ENCODE measurements at regions not wholly inside any gene's neighbourhood (a gene's known extent, or its start where the extent isn't known, plus 50 kb on each side); places are given as distances from the start of the nearest gene placed in this dataset.
"Not testable (repeated sequence)": the region's sequence is repeated elsewhere in the genome, so short reads cannot be mapped to it uniquely, and the experiment has no call there.

- Mint-ChIP-seq H3K4me1 (ENCODE audit: low read depth) (no peaks in the 10 kb centered on the region), H3K9me3 (no peaks in the 10 kb centered on the region), H3K27me3 (ENCODE audit: low read depth) (peaks cover 16% of the 10 kb centered on the region), H3K4me3 (no peak overlapping the region), H3K36me3 (ENCODE audit: insufficient read depth) (no peaks in the 10 kb centered on the region)
- ATAC-seq (no peak), DNase-seq (no peak)
Observed at GRCh38 chr5:68823301-68823700, 270.5 kb upstream of the SLC30A5 start.

DNA sequence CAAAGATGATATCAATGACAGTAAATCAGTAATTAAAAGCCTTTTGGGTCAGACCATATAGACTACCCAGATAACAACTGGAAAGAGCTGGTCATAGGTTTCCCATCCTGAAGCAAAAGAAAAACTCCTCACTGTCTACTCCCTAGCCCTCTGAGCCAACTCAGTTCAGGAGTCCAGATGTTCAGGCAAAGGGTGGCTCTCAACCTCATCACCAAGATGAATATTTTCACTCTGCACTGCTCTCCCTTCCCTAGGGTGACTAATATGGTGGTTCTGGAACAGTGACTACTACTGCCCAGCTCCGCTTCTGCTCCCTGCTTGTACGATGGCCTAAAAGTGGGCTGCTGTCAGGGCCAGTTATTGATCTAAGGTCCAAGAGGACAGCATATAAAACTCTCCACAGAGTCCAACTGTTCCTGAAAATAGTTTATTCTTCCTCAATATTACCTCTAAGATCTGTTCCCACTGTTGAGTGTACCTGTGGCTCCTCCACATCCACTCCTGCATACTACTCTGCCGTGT lies 263.4 kb upstream of the SLC30A5 start:
- DNase-seq = no peak
- Mint-ChIP-seq H3K36me3 (ENCODE audit: insufficient read depth) (no peaks in the 10 kb centered on the region), H3K4me3 (no peak overlapping the region), H3K9me3 (no peaks in the 10 kb centered on the region), H3K4me1 (ENCODE audit: low read depth) (no peaks in the 10 kb centered on the region), H3K27me3 (ENCODE audit: low read depth) (no peaks in the 10 kb centered on the region)
- no peak for ATAC-seq

GRCh38 chr5:68834491-68834981 lies 259.3 kb upstream of the SLC30A5 start:
- Mint-ChIP-seq H3K9me3 (no peaks in the 10 kb centered on the region), H3K36me3 (ENCODE audit: insufficient read depth) (no peaks in the 10 kb centered on the region), H3K4me1 (ENCODE audit: low read depth) (no peaks in the 10 kb centered on the region), H3K27me3 (ENCODE audit: low read depth) (no peaks in the 10 kb centered on the region), H3K4me3 (no peak overlapping the region)
- ATAC-seq (no peak), DNase-seq (no peak)

GRCh38 chr5:68838157-68838718 lies 255.6 kb upstream of the SLC30A5 start:
- H3K4me1 Mint-ChIP-seq (ENCODE audit: low read depth) = no peaks in the 10 kb centered on the region
- DNase-seq = no peak

GRCh38 chr5:68839019-68839552 lies 254.7 kb upstream of the SLC30A5 start:
- H3K4me3 Mint-ChIP-seq = no peak overlapping the region
- H3K27me3 Mint-ChIP-seq (ENCODE audit: low read depth) = no peaks in the 10 kb centered on the region
- H3K9me3 Mint-ChIP-seq = no peaks in the 10 kb centered on the region
- H3K4me1 Mint-ChIP-seq (ENCODE audit: low read depth) = no peaks in the 10 kb centered on the region
- DNase-seq = no peak
- H3K36me3 Mint-ChIP-seq (ENCODE audit: insufficient read depth) = no peaks in the 10 kb centered on the region
- no peak for ATAC-seq

More at GRCh38 chr5:68838157-68838718, 255.6 kb upstream of the SLC30A5 start:
- no peak for ATAC-seq
- no peaks in the 10 kb centered on the region for H3K36me3 Mint-ChIP-seq (ENCODE audit: insufficient read depth)
- H3K27me3 Mint-ChIP-seq (ENCODE audit: low read depth) = no peaks in the 10 kb centered on the region
- no peak overlapping the region for H3K4me3 Mint-ChIP-seq
- H3K9me3 Mint-ChIP-seq = no peaks in the 10 kb centered on the region

GRCh38 chr5:68843624-68844364 lies 250.0 kb upstream of the SLC30A5 start:
- H3K36me3 Mint-ChIP-seq (ENCODE audit: insufficient read depth) = no peaks in the 10 kb centered on the region
- no peak for DNase-seq
- ATAC-seq = no peak
- no peaks in the 10 kb centered on the region for H3K27me3 Mint-ChIP-seq (ENCODE audit: low read depth)
- no peaks in the 10 kb centered on the region for H3K9me3 Mint-ChIP-seq
- H3K4me3 Mint-ChIP-seq = no peak overlapping the region
- H3K4me1 Mint-ChIP-seq (ENCODE audit: low read depth) = no peaks in the 10 kb centered on the region

DNA sequence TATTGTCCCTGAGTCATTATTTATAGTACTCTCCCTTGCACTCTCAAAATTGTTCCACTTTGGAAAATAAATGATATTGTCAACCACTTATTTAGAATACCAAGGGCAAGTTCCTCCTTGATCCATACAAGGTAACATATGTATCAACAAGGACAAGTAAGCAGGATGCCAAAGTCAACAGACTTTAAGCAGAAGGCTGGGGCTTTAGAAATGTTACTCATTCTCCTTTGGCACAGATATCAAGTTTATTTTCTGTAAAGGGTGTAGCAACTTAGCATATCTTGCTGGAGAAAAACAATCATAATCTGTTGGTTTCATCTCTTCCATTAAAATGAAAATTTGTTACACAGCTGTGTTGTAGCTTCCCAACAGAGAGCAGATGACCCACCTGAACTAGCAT lies 248.7 kb upstream of the SLC30A5 start:
- Mint-ChIP-seq H3K4me3 (no peak overlapping the region), H3K4me1 (ENCODE audit: low read depth) (no peaks in the 10 kb centered on the region), H3K36me3 (ENCODE audit: insufficient read depth) (no peaks in the 10 kb centered on the region), H3K27me3 (ENCODE audit: low read depth) (no peaks in the 10 kb centered on the region), H3K9me3 (no peaks in the 10 kb centered on the region)
- DNase-seq (no peak), ATAC-seq (no peak)

- no peak for DNase-seq
- Mint-ChIP-seq H3K4me1 (ENCODE audit: low read depth) (no peaks in the 10 kb centered on the region), H3K36me3 (ENCODE audit: insufficient read depth) (no peaks in the 10 kb centered on the region), H3K27me3 (ENCODE audit: low read depth) (no peaks in the 10 kb centered on the region), H3K4me3 (no peak overlapping the region), H3K9me3 (peaks cover 4% of the 10 kb centered on the region)
- no peak for ATAC-seq
Observed at GRCh38 chr5:68846828-68847227, 247.0 kb upstream of the SLC30A5 start.

DNA sequence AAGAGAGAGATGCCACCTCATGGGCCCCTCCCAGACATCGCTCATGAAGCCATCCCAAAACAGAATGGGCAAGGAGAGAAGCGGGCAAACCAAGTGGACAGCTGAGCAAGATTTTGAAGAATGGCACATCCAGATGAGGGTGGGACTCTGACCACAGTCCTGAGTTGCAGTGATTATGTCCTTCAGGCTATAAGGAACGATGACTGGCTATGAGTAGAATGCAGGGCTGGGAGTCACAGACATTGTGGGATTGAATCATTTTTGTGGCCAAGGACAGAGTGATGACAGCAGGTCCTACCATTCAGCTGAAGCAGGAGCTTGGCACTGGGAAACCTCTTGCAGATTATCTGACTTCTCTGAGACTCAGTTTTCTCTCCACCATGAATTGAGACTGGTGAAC lies 245.7 kb upstream of the SLC30A5 start:
- ATAC-seq (no peak), DNase-seq (no peak)
- Mint-ChIP-seq H3K4me1 (ENCODE audit: low read depth) (no peaks in the 10 kb centered on the region), H3K9me3 (peaks cover 4% of the 10 kb centered on the region), H3K4me3 (no peak overlapping the region), H3K27me3 (ENCODE audit: low read depth) (no peaks in the 10 kb centered on the region), H3K36me3 (ENCODE audit: insufficient read depth) (no peaks in the 10 kb centered on the region)

DNA sequence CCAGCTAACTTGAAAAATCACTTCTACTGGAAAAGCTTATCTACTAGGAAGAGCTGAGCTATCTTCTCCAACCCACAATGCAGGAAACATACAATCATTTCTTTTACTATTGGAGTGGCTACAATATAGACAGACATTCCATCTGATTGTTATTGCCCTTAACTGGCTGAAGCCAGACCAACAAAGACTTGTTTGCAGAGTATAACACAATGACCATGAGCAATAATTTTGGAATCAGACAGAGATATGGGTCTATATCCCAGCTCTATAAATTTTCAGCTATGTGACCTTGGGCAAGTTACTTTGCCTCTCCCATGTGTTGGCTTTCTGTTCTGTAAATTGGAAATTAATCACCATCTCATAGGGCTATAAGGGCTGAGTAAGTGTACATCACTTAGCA lies 244.7 kb upstream of the SLC30A5 start:
- ATAC-seq (no peak), DNase-seq (no peak)
- Mint-ChIP-seq H3K36me3 (ENCODE audit: insufficient read depth) (no peaks in the 10 kb centered on the region), H3K27me3 (ENCODE audit: low read depth) (no peaks in the 10 kb centered on the region), H3K4me1 (ENCODE audit: low read depth) (no peaks in the 10 kb centered on the region), H3K9me3 (peaks cover 4% of the 10 kb centered on the region), H3K4me3 (no peak overlapping the region)

GRCh38 chr5:68849906-68850305 lies 243.9 kb upstream of the SLC30A5 start:
- no peaks in the 10 kb centered on the region for H3K27me3 Mint-ChIP-seq (ENCODE audit: low read depth)
- no peak for ATAC-seq
- no peak overlapping the region for H3K4me3 Mint-ChIP-seq
- no peak for DNase-seq
- no peaks in the 10 kb centered on the region for H3K4me1 Mint-ChIP-seq (ENCODE audit: low read depth)
- peaks cover 4% of the 10 kb centered on the region for H3K9me3 Mint-ChIP-seq
- no peaks in the 10 kb centered on the region for H3K36me3 Mint-ChIP-seq (ENCODE audit: insufficient read depth)

GRCh38 chr5:68861099-68861498 lies 232.7 kb upstream of the SLC30A5 start:
- Mint-ChIP-seq H3K4me3 (no peak overlapping the region), H3K9me3 (peaks cover 8% of the 10 kb centered on the region), H3K27me3 (ENCODE audit: low read depth) (peaks cover 6% of the 10 kb centered on the region), H3K36me3 (ENCODE audit: insufficient read depth) (no peaks in the 10 kb centered on the region), H3K4me1 (ENCODE audit: low read depth) (no peaks in the 10 kb centered on the region)
- DNase-seq (no peak), ATAC-seq (no peak)

GRCh38 chr5:68862560-68862959 lies 231.3 kb upstream of the SLC30A5 start:
- H3K4me1 Mint-ChIP-seq (ENCODE audit: low read depth) = no peaks in the 10 kb centered on the region
- H3K36me3 Mint-ChIP-seq (ENCODE audit: insufficient read depth) = no peaks in the 10 kb centered on the region
- peaks cover 5% of the 10 kb centered on the region for H3K27me3 Mint-ChIP-seq (ENCODE audit: low read depth)
- H3K9me3 Mint-ChIP-seq = peaks cover 8% of the 10 kb centered on the region
- no peak overlapping the region for H3K4me3 Mint-ChIP-seq
- DNase-seq (no peak), ATAC-seq (no peak)

DNA sequence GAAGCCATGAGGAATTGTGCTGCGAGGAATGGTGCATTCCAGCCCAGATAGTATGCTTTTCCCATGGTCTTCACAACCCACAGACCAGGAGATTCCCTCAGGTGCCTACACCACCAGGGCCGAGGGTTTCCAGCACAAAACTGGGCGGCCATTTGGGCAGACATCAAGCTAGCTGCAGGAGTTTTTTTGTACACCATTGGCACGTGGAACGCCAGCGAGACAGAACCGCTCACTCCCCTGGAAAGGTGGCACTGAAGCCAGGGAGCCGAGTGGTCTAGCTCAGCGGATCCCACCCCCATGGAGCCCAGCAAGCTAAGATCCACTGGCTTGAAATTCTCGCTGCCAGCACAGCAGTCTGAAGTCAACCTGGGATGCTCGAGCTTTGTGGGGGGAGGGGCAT lies 228.6 kb upstream of the SLC30A5 start:
- not testable (repeated sequence) for H3K9me3 Mint-ChIP-seq; ATAC-seq; H3K4me1 Mint-ChIP-seq (ENCODE audit: low read depth); H3K27me3 Mint-ChIP-seq (ENCODE audit: low read depth); H3K36me3 Mint-ChIP-seq (ENCODE audit: insufficient read depth); H3K4me3 Mint-ChIP-seq; DNase-seq
